Astrocyte (in vitro differentiated cells and primary cell): ENCODE measurements at regions not wholly inside any gene's neighbourhood (a gene's known extent, or its start where the extent isn't known, plus 50 kb on each side); places are given as distances from the start of the nearest gene placed in this dataset.

ENCODE experiments used
- EZH2 ChIP-seq: IDR thresholded peaks from 2 replicates; pipeline ENCODE4 v1.6.1; 2012; ENCODE audit warnings: mild to moderate bottlenecking, low read length, inconsistent platforms; ENCODE audit not compliant: insufficient read depth
- TF ChIP-seq, protein P1 (sequence below): IDR thresholded peaks from 2 replicates; pipeline ENCODE4 v1.5.1; 2011; ENCODE audit warnings: low read depth, mild to moderate bottlenecking, inconsistent platforms, low read length, moderate library complexity; ENCODE audit not compliant: insufficient read depth

DNA sequence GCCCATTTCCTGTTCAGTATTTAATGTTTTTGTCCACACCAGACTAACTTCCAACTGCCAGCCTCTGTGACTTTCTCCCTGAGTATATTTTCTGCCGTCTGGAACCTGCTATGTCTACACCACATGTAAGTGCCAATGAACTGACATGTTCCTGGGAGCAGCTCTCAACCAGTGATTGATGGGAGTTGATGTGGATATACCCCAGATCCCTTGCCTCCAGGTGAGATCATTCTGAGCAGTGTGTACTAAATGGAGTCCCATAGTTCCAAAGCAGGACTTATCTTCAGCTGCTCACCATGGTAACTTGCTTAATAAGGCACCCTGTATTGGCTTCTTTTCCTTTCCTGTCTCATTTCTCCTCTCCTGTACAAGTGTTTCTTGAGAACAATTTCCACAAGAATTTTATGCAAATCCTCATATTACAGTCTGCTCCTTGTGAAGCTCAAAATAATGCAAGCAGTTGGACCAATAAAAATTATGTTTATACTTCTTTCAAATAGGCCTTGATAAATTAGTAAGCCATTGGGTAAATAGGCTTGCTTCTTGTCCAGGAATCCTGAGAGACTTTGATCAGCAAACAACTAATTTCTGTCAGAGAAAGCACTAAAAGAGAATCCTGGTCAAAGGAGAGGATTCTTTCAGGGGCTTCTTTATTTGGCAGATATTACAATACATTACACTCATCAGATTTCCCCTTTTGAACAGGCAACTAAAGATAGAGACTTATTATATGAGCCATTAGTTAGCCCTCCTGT, 911.7 kb upstream of the NDST4 start:
- TF ChIP-seq, protein P1, sequence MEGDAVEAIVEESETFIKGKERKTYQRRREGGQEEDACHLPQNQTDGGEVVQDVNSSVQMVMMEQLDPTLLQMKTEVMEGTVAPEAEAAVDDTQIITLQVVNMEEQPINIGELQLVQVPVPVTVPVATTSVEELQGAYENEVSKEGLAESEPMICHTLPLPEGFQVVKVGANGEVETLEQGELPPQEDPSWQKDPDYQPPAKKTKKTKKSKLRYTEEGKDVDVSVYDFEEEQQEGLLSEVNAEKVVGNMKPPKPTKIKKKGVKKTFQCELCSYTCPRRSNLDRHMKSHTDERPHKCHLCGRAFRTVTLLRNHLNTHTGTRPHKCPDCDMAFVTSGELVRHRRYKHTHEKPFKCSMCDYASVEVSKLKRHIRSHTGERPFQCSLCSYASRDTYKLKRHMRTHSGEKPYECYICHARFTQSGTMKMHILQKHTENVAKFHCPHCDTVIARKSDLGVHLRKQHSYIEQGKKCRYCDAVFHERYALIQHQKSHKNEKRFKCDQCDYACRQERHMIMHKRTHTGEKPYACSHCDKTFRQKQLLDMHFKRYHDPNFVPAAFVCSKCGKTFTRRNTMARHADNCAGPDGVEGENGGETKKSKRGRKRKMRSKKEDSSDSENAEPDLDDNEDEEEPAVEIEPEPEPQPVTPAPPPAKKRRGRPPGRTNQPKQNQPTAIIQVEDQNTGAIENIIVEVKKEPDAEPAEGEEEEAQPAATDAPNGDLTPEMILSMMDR = no peak
- TF ChIP-seq EZH2 = no peak
